ENCODE measurements at regions not wholly inside any gene's neighbourhood (a gene's known extent, or its start where the extent isn't known, plus 50 kb on each side); places are given as distances from the start of the nearest gene placed in this dataset.

GRCh38 chr3:30131191-30131590, 475.2 kb upstream of the TGFBR2 start:
- H3K4me1 ChIP-seq (ENCODE audit: control insufficient read depth, low read depth, low read length), result no peaks in the 10 kb centered on the region
- WGBS (ENCODE audit: extremely low coverage, insufficient coverage, low lambda C conversion rate), result no CpG with 5 or more reads among the region's 4 CpGs
- no peaks in the 10 kb centered on the region for H3K36me3 ChIP-seq (ENCODE audit: control insufficient read depth, insufficient read depth, low read length)
- no peak overlapping the region for H3K18ac ChIP-seq (ENCODE audit: low read length)
- H4K5ac ChIP-seq (ENCODE audit: low read length), result no peak overlapping the region
- no peak overlapping the region for H2BK120ac ChIP-seq (ENCODE audit: low read depth, low read length)
- H3K56ac ChIP-seq (ENCODE audit: low read length), result no peak overlapping the region
- no peak overlapping the region for H3K9ac ChIP-seq (ENCODE audit: low read length)
- H2BK15ac ChIP-seq (replicated peaks; ENCODE audit: low read depth), result no peak overlapping the region
- no peaks in the 10 kb centered on the region for H3K27me3 ChIP-seq (ENCODE audit: insufficient read depth, low read length, poor library complexity)
- no peak overlapping the region for H3K4me2 ChIP-seq (ENCODE audit: low read length)
- H3K4me3 ChIP-seq (ENCODE audit: low read length), result no peak overlapping the region
- H4K8ac ChIP-seq (ENCODE audit: low read depth, low read length), result no peak overlapping the region
- DNase-seq, result no peak
- H3K79me1 ChIP-seq (ENCODE audit: low read length), result no peaks in the 10 kb centered on the region
- no peak overlapping the region for H3K27ac ChIP-seq (ENCODE audit: low read depth, low read length)
- H3K4ac ChIP-seq (ENCODE audit: low read depth, low read length), result no peak overlapping the region
- no peaks in the 10 kb centered on the region for H3K79me2 ChIP-seq (ENCODE audit: control insufficient read depth, insufficient read depth, low read length)
- H2BK5ac ChIP-seq (ENCODE audit: low read length), result no peak overlapping the region
- no peak overlapping the region for H3K23ac ChIP-seq (ENCODE audit: low read length)
- no peak overlapping the region for H2AK5ac ChIP-seq (ENCODE audit: low read length)

DNA sequence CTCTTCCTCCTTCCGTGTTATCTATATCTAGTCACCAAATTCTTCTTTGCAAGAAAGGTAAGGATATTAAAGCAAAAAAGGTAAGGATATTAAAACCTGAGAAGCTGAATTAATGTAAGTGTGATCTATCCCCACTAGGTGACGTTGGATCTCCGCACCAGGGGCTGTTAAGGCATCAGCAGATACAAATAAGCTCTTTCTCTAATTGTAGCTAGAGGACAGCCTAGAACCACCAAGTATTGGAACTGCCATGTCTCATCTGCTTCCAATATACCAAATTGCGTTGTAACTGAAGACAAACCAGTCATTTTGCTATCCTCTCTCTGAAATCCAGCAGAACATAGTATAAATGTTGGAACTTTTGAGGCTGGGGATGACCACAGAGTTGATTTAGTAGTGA, 471.2 kb upstream of the TGFBR2 start:
- no peak overlapping the region for H3K4ac ChIP-seq (ENCODE audit: low read depth, low read length)
- no peak overlapping the region for H3K4me2 ChIP-seq (ENCODE audit: low read length)
- no peaks in the 10 kb centered on the region for H3K27me3 ChIP-seq (ENCODE audit: insufficient read depth, low read length, poor library complexity)
- no peak overlapping the region for H4K8ac ChIP-seq (ENCODE audit: low read depth, low read length)
- H3K4me1 ChIP-seq (ENCODE audit: control insufficient read depth, low read depth, low read length), result no peaks in the 10 kb centered on the region
- no peak overlapping the region for H2AK5ac ChIP-seq (ENCODE audit: low read length)
- H3K18ac ChIP-seq (ENCODE audit: low read length), result no peak overlapping the region
- no peak overlapping the region for H3K9ac ChIP-seq (ENCODE audit: low read length)
- peak; percentile 23 for DNase-seq
- H3K36me3 ChIP-seq (ENCODE audit: control insufficient read depth, insufficient read depth, low read length), result no peaks in the 10 kb centered on the region
- WGBS (ENCODE audit: extremely low coverage, insufficient coverage, low lambda C conversion rate), result no CpG with 5 or more reads among the region's 4 CpGs
- H3K23ac ChIP-seq (ENCODE audit: low read length), result no peak overlapping the region
- H4K5ac ChIP-seq (ENCODE audit: low read length), result no peak overlapping the region
- H2BK120ac ChIP-seq (ENCODE audit: low read depth, low read length), result no peak overlapping the region
- H3K79me2 ChIP-seq (ENCODE audit: control insufficient read depth, insufficient read depth, low read length), result no peaks in the 10 kb centered on the region
- H3K56ac ChIP-seq (ENCODE audit: low read length), result no peak overlapping the region
- H2BK5ac ChIP-seq (ENCODE audit: low read length), result no peak overlapping the region
- H3K4me3 ChIP-seq (ENCODE audit: low read length), result no peak overlapping the region
- no peak overlapping the region for H2BK15ac ChIP-seq (replicated peaks; ENCODE audit: low read depth)
- H3K79me1 ChIP-seq (ENCODE audit: low read length), result no peaks in the 10 kb centered on the region
- H3K27ac ChIP-seq (ENCODE audit: low read depth, low read length), result no peak overlapping the region

DNA sequence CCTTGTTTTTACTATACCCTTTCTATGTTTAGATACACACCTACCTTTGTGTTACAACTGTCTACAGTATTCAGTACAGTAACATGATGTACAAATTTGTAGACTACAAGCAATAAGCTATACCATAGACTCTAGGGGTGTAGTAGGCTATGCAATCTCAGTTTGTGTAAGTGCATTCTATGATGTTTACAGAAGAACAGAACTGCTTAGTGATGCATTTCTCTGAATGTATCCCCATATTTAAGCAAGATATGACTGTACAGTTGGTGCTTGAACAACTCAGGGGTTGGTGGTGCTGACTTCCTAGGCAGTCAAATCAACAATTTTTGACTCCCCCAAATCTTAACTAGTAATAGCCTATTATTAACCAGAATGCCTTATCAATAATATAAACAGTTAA, 467.1 kb upstream of the TGFBR2 start:
- H3K9ac ChIP-seq (ENCODE audit: low read length), result no peak overlapping the region
- H2BK15ac ChIP-seq (replicated peaks; ENCODE audit: low read depth), result no peak overlapping the region
- H3K18ac ChIP-seq (ENCODE audit: low read length), result no peak overlapping the region
- H3K23ac ChIP-seq (ENCODE audit: low read length), result no peak overlapping the region
- H3K36me3 ChIP-seq (ENCODE audit: control insufficient read depth, insufficient read depth, low read length), result no peaks in the 10 kb centered on the region
- H3K56ac ChIP-seq (ENCODE audit: low read length), result no peak overlapping the region
- H2AK5ac ChIP-seq (ENCODE audit: low read length), result no peak overlapping the region
- H3K27ac ChIP-seq (ENCODE audit: low read depth, low read length), result no peak overlapping the region
- H3K79me1 ChIP-seq (ENCODE audit: low read length), result no peaks in the 10 kb centered on the region
- H4K8ac ChIP-seq (ENCODE audit: low read depth, low read length), result no peak overlapping the region
- H3K4me1 ChIP-seq (ENCODE audit: control insufficient read depth, low read depth, low read length), result no peaks in the 10 kb centered on the region
- H2BK120ac ChIP-seq (ENCODE audit: low read depth, low read length), result no peak overlapping the region
- no peaks in the 10 kb centered on the region for H3K79me2 ChIP-seq (ENCODE audit: control insufficient read depth, insufficient read depth, low read length)
- H3K27me3 ChIP-seq (ENCODE audit: insufficient read depth, low read length, poor library complexity), result no peaks in the 10 kb centered on the region
- H3K4me3 ChIP-seq (ENCODE audit: low read length), result no peak overlapping the region
- DNase-seq, result no peak
- no peak overlapping the region for H3K4me2 ChIP-seq (ENCODE audit: low read length)
- no peak overlapping the region for H2BK5ac ChIP-seq (ENCODE audit: low read length)
- H4K5ac ChIP-seq (ENCODE audit: low read length), result no peak overlapping the region
- no peak overlapping the region for H3K4ac ChIP-seq (ENCODE audit: low read depth, low read length)

DNA sequence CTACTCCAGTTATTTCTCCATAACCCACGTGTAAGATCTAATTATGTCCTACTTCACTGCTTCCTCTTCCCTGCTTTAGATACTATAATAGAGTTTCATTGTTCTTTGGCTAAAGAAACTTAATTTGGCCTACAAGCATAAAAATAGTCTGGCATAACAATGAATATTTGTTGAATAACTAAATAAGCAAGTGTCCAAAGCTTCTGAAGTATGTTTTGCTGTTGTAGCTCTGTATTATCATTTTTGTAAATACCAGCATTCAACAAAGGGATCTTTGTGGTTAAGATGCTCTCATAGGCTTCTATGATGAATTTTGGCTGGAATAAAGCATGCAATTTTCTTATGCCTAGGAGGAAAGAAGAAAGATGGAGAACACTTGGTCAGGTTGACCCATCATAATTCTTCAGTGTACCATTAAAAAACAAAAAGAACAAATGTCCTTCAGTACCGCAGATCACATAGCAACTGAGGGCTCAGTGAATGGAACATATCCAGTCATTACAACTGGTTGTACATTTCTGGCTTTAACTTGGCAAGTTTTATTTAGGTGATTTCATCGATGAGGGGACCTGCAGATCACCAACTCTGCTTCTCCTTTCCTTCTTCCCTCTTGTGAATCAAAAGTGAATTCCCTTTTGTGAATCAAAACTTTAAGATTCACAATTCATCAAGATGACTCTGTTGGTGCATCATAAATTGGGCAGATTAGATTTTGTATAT, 465.9 kb upstream of the TGFBR2 start:
- no peak overlapping the region for H3K4me2 ChIP-seq (ENCODE audit: low read length)
- no CpG with 5 or more reads among the region's 3 CpGs for WGBS (ENCODE audit: extremely low coverage, insufficient coverage, low lambda C conversion rate)
- H3K4me1 ChIP-seq (ENCODE audit: control insufficient read depth, low read depth, low read length), result no peaks in the 10 kb centered on the region
- H2BK5ac ChIP-seq (ENCODE audit: low read length), result no peak overlapping the region
- H3K79me1 ChIP-seq (ENCODE audit: low read length), result no peaks in the 10 kb centered on the region
- H3K79me2 ChIP-seq (ENCODE audit: control insufficient read depth, insufficient read depth, low read length), result no peaks in the 10 kb centered on the region
- no peak overlapping the region for H2AK5ac ChIP-seq (ENCODE audit: low read length)
- no peak overlapping the region for H4K5ac ChIP-seq (ENCODE audit: low read length)
- H3K9ac ChIP-seq (ENCODE audit: low read length), result no peak overlapping the region
- H2BK15ac ChIP-seq (replicated peaks; ENCODE audit: low read depth), result no peak overlapping the region
- H3K4ac ChIP-seq (ENCODE audit: low read depth, low read length), result no peak overlapping the region
- H3K4me3 ChIP-seq (ENCODE audit: low read length), result no peak overlapping the region
- no peak overlapping the region for H3K27ac ChIP-seq (ENCODE audit: low read depth, low read length)
- H3K27me3 ChIP-seq (ENCODE audit: insufficient read depth, low read length, poor library complexity), result no peaks in the 10 kb centered on the region
- no peak overlapping the region for H3K18ac ChIP-seq (ENCODE audit: low read length)
- DNase-seq, result no peak
- H3K23ac ChIP-seq (ENCODE audit: low read length), result no peak overlapping the region
- no peak overlapping the region for H2BK120ac ChIP-seq (ENCODE audit: low read depth, low read length)
- H3K56ac ChIP-seq (ENCODE audit: low read length), result no peak overlapping the region
- no peaks in the 10 kb centered on the region for H3K36me3 ChIP-seq (ENCODE audit: control insufficient read depth, insufficient read depth, low read length)
- H4K8ac ChIP-seq (ENCODE audit: low read depth, low read length), result no peak overlapping the region

DNA sequence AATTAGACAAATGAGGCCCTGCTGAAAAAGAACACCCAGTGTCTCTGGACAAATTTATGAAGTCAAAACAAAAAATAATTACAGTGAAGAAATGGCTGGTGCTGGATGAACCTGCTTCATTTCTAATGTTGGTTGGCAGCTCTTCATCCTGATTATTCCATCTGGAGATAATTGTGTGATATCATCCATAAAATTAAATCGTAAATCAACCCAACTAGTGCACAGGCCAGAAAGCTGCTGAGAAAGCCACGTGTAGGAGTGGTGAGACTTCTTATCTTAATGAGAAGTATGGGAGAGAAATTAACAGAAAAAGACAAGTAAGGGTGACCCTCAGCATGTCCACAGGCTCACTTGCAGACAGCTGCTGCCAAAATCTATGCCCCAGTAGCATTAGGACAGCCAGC, 465.2 kb upstream of the TGFBR2 start:
- H2BK5ac ChIP-seq (ENCODE audit: low read length), result no peak overlapping the region
- WGBS (ENCODE audit: extremely low coverage, insufficient coverage, low lambda C conversion rate), result no CpG with 5 or more reads among the region's 2 CpGs

DNA sequence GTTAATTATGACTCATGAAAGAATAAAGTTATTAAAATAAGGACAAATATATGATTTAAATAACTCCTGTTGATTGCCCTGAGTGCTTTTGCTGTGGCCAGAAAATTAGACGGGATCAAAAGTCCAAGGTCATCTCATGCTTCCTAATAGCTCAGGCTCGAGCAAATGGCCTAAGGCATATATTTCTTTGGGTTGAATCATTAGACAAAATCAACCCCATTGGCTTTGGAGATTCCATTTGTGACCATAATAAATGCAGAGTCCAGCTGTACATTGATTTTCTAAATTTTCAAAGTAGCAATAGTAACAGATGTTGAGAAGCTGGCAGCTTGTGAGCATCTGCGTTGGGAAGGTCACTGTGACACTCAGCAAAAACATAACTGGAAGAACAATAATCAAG, 464.5 kb upstream of the TGFBR2 start:
- Histone ChIP-seq H3K4me3 (ENCODE audit: low read length) (no peak overlapping the region), H3K4me2 (ENCODE audit: low read length) (no peak overlapping the region), H2BK120ac (ENCODE audit: low read depth, low read length) (no peak overlapping the region), H2BK15ac (replicated peaks; ENCODE audit: low read depth) (no peak overlapping the region), H3K4me1 (ENCODE audit: control insufficient read depth, low read depth, low read length) (no peaks in the 10 kb centered on the region), H4K8ac (ENCODE audit: low read depth, low read length) (no peak overlapping the region), H2BK5ac (ENCODE audit: low read length) (no peak overlapping the region), H3K4ac (ENCODE audit: low read depth, low read length) (no peak overlapping the region), H4K5ac (ENCODE audit: low read length) (no peak overlapping the region), H3K23ac (ENCODE audit: low read length) (no peak overlapping the region), H3K56ac (ENCODE audit: low read length) (no peak overlapping the region), H3K18ac (ENCODE audit: low read length) (no peak overlapping the region), H3K27me3 (ENCODE audit: insufficient read depth, low read length, poor library complexity) (no peaks in the 10 kb centered on the region), H3K79me2 (ENCODE audit: control insufficient read depth, insufficient read depth, low read length) (no peaks in the 10 kb centered on the region), H3K9ac (ENCODE audit: low read length) (no peak overlapping the region), H3K27ac (ENCODE audit: low read depth, low read length) (no peak overlapping the region), H3K79me1 (ENCODE audit: low read length) (no peaks in the 10 kb centered on the region), H3K36me3 (ENCODE audit: control insufficient read depth, insufficient read depth, low read length) (no peaks in the 10 kb centered on the region), H2AK5ac (ENCODE audit: low read length) (no peak overlapping the region)
- no peak for DNase-seq
- no CpG with 5 or more reads among the region's 3 CpGs for WGBS (ENCODE audit: extremely low coverage, insufficient coverage, low lambda C conversion rate)

More for the DNA sequence above, 465.2 kb upstream of the TGFBR2 start:
- no peak overlapping the region for H3K9ac ChIP-seq (ENCODE audit: low read length)
- no peak overlapping the region for H3K4ac ChIP-seq (ENCODE audit: low read depth, low read length)
- no peak overlapping the region for H3K56ac ChIP-seq (ENCODE audit: low read length)
- no peak overlapping the region for H3K27ac ChIP-seq (ENCODE audit: low read depth, low read length)
- H3K27me3 ChIP-seq (ENCODE audit: insufficient read depth, low read length, poor library complexity), result no peaks in the 10 kb centered on the region
- H2BK15ac ChIP-seq (replicated peaks; ENCODE audit: low read depth), result no peak overlapping the region
- H3K4me1 ChIP-seq (ENCODE audit: control insufficient read depth, low read depth, low read length), result no peaks in the 10 kb centered on the region
- H3K18ac ChIP-seq (ENCODE audit: low read length), result no peak overlapping the region
- no peak overlapping the region for H3K23ac ChIP-seq (ENCODE audit: low read length)
- no peaks in the 10 kb centered on the region for H3K36me3 ChIP-seq (ENCODE audit: control insufficient read depth, insufficient read depth, low read length)
- no peak overlapping the region for H4K5ac ChIP-seq (ENCODE audit: low read length)
- H3K79me2 ChIP-seq (ENCODE audit: control insufficient read depth, insufficient read depth, low read length), result no peaks in the 10 kb centered on the region
- H3K79me1 ChIP-seq (ENCODE audit: low read length), result no peaks in the 10 kb centered on the region
- no peak overlapping the region for H3K4me2 ChIP-seq (ENCODE audit: low read length)
- no peak overlapping the region for H3K4me3 ChIP-seq (ENCODE audit: low read length)
- DNase-seq, result no peak
- H4K8ac ChIP-seq (ENCODE audit: low read depth, low read length), result no peak overlapping the region
- H2BK120ac ChIP-seq (ENCODE audit: low read depth, low read length), result no peak overlapping the region
- H2AK5ac ChIP-seq (ENCODE audit: low read length), result no peak overlapping the region

All from mesendoderm (in vitro differentiated cells).